ENCODE measurements at regions not wholly inside any gene's neighbourhood (a gene's known extent, or its start where the extent isn't known, plus 50 kb on each side); places are given as distances from the start of the nearest gene placed in this dataset.

GRCh38 chr5:3381206-3381825 lies 214.3 kb upstream of the IRX1 start (continued):
- TF ChIP-seq SAFB2 (IDR thresholded peaks at IDR 0.05; ENCODE audit: borderline replicate concordance, low read depth, low read length, severe bottlenecking) (no peak), ZNF124 (CRISPR knock-in tag; IDR thresholded peaks at IDR 0.05) (no peak)

GRCh38 chr5:3380689-3381088 lies 214.9 kb upstream of the IRX1 start:
- Histone ChIP-seq H3K27me3 (ENCODE audit: control insufficient read depth in 2 of 2, insufficient read depth in 2 of 2, low read length in 2 of 2) (peaks cover 12 to 30% of the 10 kb centered on the region in 2 experiments), H3K4me1 (replicated peaks in 1 of 2; ENCODE audit: control insufficient read depth in 2 of 2, insufficient read depth in 2 of 2, low read length in 2 of 2) (no peaks in the 10 kb centered on the region), H3K27ac (ENCODE audit: extremely low read depth, low read depth, low read length) (no peak overlapping the region), H3K79me2 (ENCODE audit: control insufficient read depth, insufficient read depth, low read length) (no peaks in the 10 kb centered on the region), H3K9me3 (replicated peaks; ENCODE audit: control insufficient read depth, insufficient read depth, low read depth, low read length) (no peaks in the 10 kb centered on the region), H3K4me3 (no peak overlapping the region), H3K9ac (ENCODE audit: insufficient read depth in 1 of 2, low read depth in 2 of 2, low read length in 2 of 2) (no peak overlapping the region), H4K20me1 (replicated peaks; ENCODE audit: control insufficient read depth, insufficient read depth, low read length) (no peaks in the 10 kb centered on the region), H3K36me3 (ENCODE audit: control insufficient read depth, insufficient read depth, low read length) (no peaks in the 10 kb centered on the region), H2AFZ (ENCODE audit: low read depth, low read length) (no peak overlapping the region), H3K9me1 (ENCODE audit: control insufficient read depth, insufficient read depth, low read length) (no peaks in the 10 kb centered on the region), H3K4me2 (ENCODE audit: insufficient read depth, low read length) (no peak overlapping the region)
- no peak for FAIRE-seq
- in situ Hi-C loops (cut with MboI) (no loop called here), intact Hi-C loops (cut with micrococcal nuclease) (no loop called here)
- POLR2A ChIA-PET = interaction anchor here (0.6 kb wide), 1 partner anchor 151 kb away, joined by 3 read pairs; no protein-coding TSS in a partner anchor
- TF ChIP-seq BRD4 (IDR thresholded peaks at IDR 0.05) (no peak), ZNF165 (CRISPR knock-in tag; IDR thresholded peaks at IDR 0.05; ENCODE audit: borderline replicate concordance) (no peak), MTA2 (IDR thresholded peaks at IDR 0.05; ENCODE audit: low read depth) (no peak), SMARCA4 (IDR thresholded peaks at IDR 0.05) (no peak)
- CTCF ChIA-PET (ENCODE audit: low intra/inter-chr PET ratio) = no interaction called here
- no TSS peak for BruUV-seq (replicated peaks)
- no peak for ATAC-seq
- no peak for DNase-seq (ENCODE audit: extremely low read depth in 1 of 4, low spot score in 3 of 4)
- 0% methylated on average over 3 of the region's 3 CpGs for WGBS (ENCODE audit: insufficient coverage, low coverage, missing lambda C conversion rate)
